Nephron (organoid): ENCODE measurements at regions not wholly inside any gene's neighbourhood (a gene's known extent, or its start where the extent isn't known, plus 50 kb on each side); places are given as distances from the start of the nearest gene placed in this dataset.

Experiments used
- H3K27ac Mint-ChIP-seq, 3 experiments: 2 replicates each; pipeline ENCODE4 v1.8.0; 2020; ENCODE audit warnings: mixed read lengths in 3 of 3, mild to moderate bottlenecking in 2 of 3, moderate library complexity in 1 of 3
- H3K27me3 Mint-ChIP-seq: 2 replicates; pipeline ENCODE4 v1.8.0; 2021; ENCODE audit warnings: low read depth, mild to moderate bottlenecking, moderate library complexity, mixed read lengths
- H3K36me3 Mint-ChIP-seq: 2 replicates; pipeline ENCODE4 v1.8.0; 2020; ENCODE audit warnings: low read depth, mixed read lengths
- H3K4me1 Mint-ChIP-seq: 2 replicates; pipeline ENCODE4 v1.8.0; 2020; ENCODE audit warnings: mixed read lengths
- H3K4me3 Mint-ChIP-seq, 3 experiments: 2 replicates each; pipeline ENCODE4 v1.8.0; 2020; ENCODE audit warnings: mild to moderate bottlenecking in 3 of 3, mixed read lengths in 3 of 3, moderate library complexity in 2 of 3
- H3K9me3 Mint-ChIP-seq: 2 replicates; pipeline ENCODE4 v1.8.0; 2020; ENCODE audit warnings: mixed read lengths
- CTCF ChIP-seq, 3 experiments: fragments of 200-600 bp; sonication (generic); IDR thresholded peaks; one replicate each; pipeline ENCODE4 v1.5.0; 2021; ENCODE audit warnings: antibody characterized with exemption in 3 of 3; ENCODE audit not compliant: unreplicated experiment in 3 of 3

GRCh38 chr19:31825134-31826094 lies 476.2 kb upstream of the TSHZ3 start:
- TF ChIP-seq CTCF (IDR thresholded peaks at IDR 0.05; ENCODE audit: unreplicated experiment in 3 of 3) = no peak
- H3K4me1 Mint-ChIP-seq = no peaks in the 10 kb centered on the region
- no peak overlapping the region for H3K27ac Mint-ChIP-seq
- H3K27me3 Mint-ChIP-seq = peaks cover 4% of the 10 kb centered on the region
- H3K36me3 Mint-ChIP-seq = no peaks in the 10 kb centered on the region
- H3K4me3 Mint-ChIP-seq = no peak overlapping the region
- H3K9me3 Mint-ChIP-seq = peaks cover 3% of the 10 kb centered on the region

GRCh38 chr19:31826325-31826724 lies 477.1 kb upstream of the TSHZ3 start:
- Mint-ChIP-seq H3K27me3 (peaks cover 9% of the 10 kb centered on the region), H3K9me3 (peaks cover 5% of the 10 kb centered on the region), H3K27ac (no peak overlapping the region), H3K36me3 (no peaks in the 10 kb centered on the region), H3K4me1 (no peaks in the 10 kb centered on the region), H3K4me3 (no peak overlapping the region)
- no peak for TF ChIP-seq CTCF (IDR thresholded peaks at IDR 0.05; ENCODE audit: unreplicated experiment in 3 of 3)

- no peak for TF ChIP-seq CTCF (IDR thresholded peaks at IDR 0.05; ENCODE audit: unreplicated experiment in 3 of 3)
- Mint-ChIP-seq H3K27me3 (peaks cover 13% of the 10 kb centered on the region), H3K9me3 (peaks cover 42% of the 10 kb centered on the region), H3K4me3 (no peak overlapping the region), H3K36me3 (no peaks in the 10 kb centered on the region), H3K27ac (no peak overlapping the region), H3K4me1 (no peaks in the 10 kb centered on the region)
Measured at GRCh38 chr19:31831421-31832175, 482.4 kb upstream of the TSHZ3 start.

GRCh38 chr19:31832176-31832548 lies 482.9 kb upstream of the TSHZ3 start:
- H3K9me3 Mint-ChIP-seq = peaks cover 45% of the 10 kb centered on the region
- no peaks in the 10 kb centered on the region for H3K4me1 Mint-ChIP-seq
- peaks cover 12% of the 10 kb centered on the region for H3K27me3 Mint-ChIP-seq
- H3K36me3 Mint-ChIP-seq = no peaks in the 10 kb centered on the region
- no peak overlapping the region for H3K4me3 Mint-ChIP-seq
- H3K27ac Mint-ChIP-seq = no peak overlapping the region
- no peak for TF ChIP-seq CTCF (IDR thresholded peaks at IDR 0.05; ENCODE audit: unreplicated experiment in 3 of 3)

GRCh38 chr19:31834070-31834469 lies 484.8 kb upstream of the TSHZ3 start:
- H3K4me3 Mint-ChIP-seq = no peak overlapping the region
- no peak overlapping the region for H3K27ac Mint-ChIP-seq
- no peak for TF ChIP-seq CTCF (IDR thresholded peaks at IDR 0.05; ENCODE audit: unreplicated experiment in 3 of 3)
- H3K27me3 Mint-ChIP-seq = peaks cover 9% of the 10 kb centered on the region
- H3K36me3 Mint-ChIP-seq = no peaks in the 10 kb centered on the region
- peaks cover 47% of the 10 kb centered on the region for H3K9me3 Mint-ChIP-seq
- peaks cover 15% of the 10 kb centered on the region for H3K4me1 Mint-ChIP-seq
